Activated CD8-positive, alpha-beta memory T cell treated with anti-CD3 and anti-CD28 coated beads, Interleukin-2, amount 10 ng/mL, durations not matched to agents 7 days and 5 days (primary cell): ENCODE measurements at regions not wholly inside any gene's neighbourhood (a gene's known extent, or its start where the extent isn't known, plus 50 kb on each side); places are given as distances from the start of the nearest gene placed in this dataset.
"Not testable (repeated sequence)": the region's sequence is repeated elsewhere in the genome, so short reads cannot be mapped to it uniquely, and the experiment has no call there.

ENCODE experiments used
- ATAC-seq: fragments of 150-1000 bp; cut with Tn5 transposase; one replicate; pipeline ENCODE4 v1.10.0; 2021; ENCODE audit warnings: moderate library complexity
- CTCF ChIA-PET: fragments of 350-600 bp; sonication (Branson Sonifier 250); formaldehyde crosslinking; loops from one replicate; lab custom pipeline; 2021; ENCODE audit warnings: antibody characterized with exemption; lab: Charles Lee
- DNase-seq: peaks from one replicate; pipeline ENCODE4 v3.0.0-alpha.2; 2020
- H3K27ac Mint-ChIP-seq: one replicate; pipeline ENCODE4 v1.8.0; 2021; ENCODE audit warnings: mild to moderate bottlenecking, mixed read lengths
- H3K27me3 Mint-ChIP-seq: one replicate; pipeline ENCODE4 v1.8.0; 2021; ENCODE audit warnings: mixed read lengths
- H3K36me3 Mint-ChIP-seq: one replicate; pipeline ENCODE4 v1.8.0; 2021; ENCODE audit warnings: mild to moderate bottlenecking, mixed read lengths
- H3K4me1 Mint-ChIP-seq: one replicate; pipeline ENCODE4 v1.8.0; 2021; ENCODE audit warnings: mixed read lengths
- H3K4me3 Mint-ChIP-seq: one replicate; pipeline ENCODE4 v1.8.0; 2021; ENCODE audit warnings: mild to moderate bottlenecking, moderate library complexity, mixed read lengths
- H3K9me3 Mint-ChIP-seq: one replicate; pipeline ENCODE4 v1.8.0; 2022; ENCODE audit warnings: low read depth, mixed read lengths

- H3K36me3 Mint-ChIP-seq, H3K27ac Mint-ChIP-seq, ATAC-seq, H3K27me3 Mint-ChIP-seq, H3K9me3 Mint-ChIP-seq, H3K4me1 Mint-ChIP-seq, CTCF ChIA-PET, DNase-seq, H3K4me3 Mint-ChIP-seq: not testable (repeated sequence)
Measured at GRCh38 chr2:228755661-228756060, 515.4 kb downstream of the PID1 start.

- Mint-ChIP-seq H3K4me1 (no peaks in the 10 kb centered on the region), H3K27me3 (no peaks in the 10 kb centered on the region), H3K9me3 (no peaks in the 10 kb centered on the region), H3K4me3 (no peak overlapping the region), H3K27ac (no peak overlapping the region), H3K36me3 (no peaks in the 10 kb centered on the region)
- CTCF ChIA-PET, result no interaction called here
- no peak for ATAC-seq
- DNase-seq, result no peak
Measured at GRCh38 chr2:228747483-228747882, 523.6 kb downstream of the PID1 start.

- Mint-ChIP-seq H3K27ac (no peak overlapping the region), H3K4me3 (no peak overlapping the region), H3K9me3 (peaks cover 6% of the 10 kb centered on the region), H3K27me3 (no peaks in the 10 kb centered on the region), H3K4me1 (no peaks in the 10 kb centered on the region), H3K36me3 (no peaks in the 10 kb centered on the region)
- CTCF ChIA-PET, result no interaction called here
- DNase-seq (no peak), ATAC-seq (no peak)
Measured at GRCh38 chr2:228738671-228739380, 532.3 kb downstream of the PID1 start.

- H3K36me3 Mint-ChIP-seq, result no peaks in the 10 kb centered on the region
- no peaks in the 10 kb centered on the region for H3K27me3 Mint-ChIP-seq
- no peaks in the 10 kb centered on the region for H3K4me1 Mint-ChIP-seq
- DNase-seq, result no peak
- no peak overlapping the region for H3K27ac Mint-ChIP-seq
- H3K4me3 Mint-ChIP-seq, result no peak overlapping the region
- CTCF ChIA-PET, result no interaction called here
- ATAC-seq, result no peak
- H3K9me3 Mint-ChIP-seq, result peaks cover 4% of the 10 kb centered on the region
Measured at GRCh38 chr2:228735697-228736096, 535.4 kb downstream of the PID1 start.

- no peak overlapping the region for H3K4me3 Mint-ChIP-seq
- H3K27me3 Mint-ChIP-seq, result no peaks in the 10 kb centered on the region
- DNase-seq (no peak), ATAC-seq (no peak)
- peaks cover 3% of the 10 kb centered on the region for H3K9me3 Mint-ChIP-seq
- CTCF ChIA-PET, result no interaction called here
- no peak overlapping the region for H3K27ac Mint-ChIP-seq
- no peaks in the 10 kb centered on the region for H3K4me1 Mint-ChIP-seq
- no peaks in the 10 kb centered on the region for H3K36me3 Mint-ChIP-seq
Measured at GRCh38 chr2:228731517-228731916, 539.6 kb downstream of the PID1 start.

- Mint-ChIP-seq H3K4me3 (no peak overlapping the region), H3K4me1 (no peaks in the 10 kb centered on the region), H3K9me3 (peaks cover 3% of the 10 kb centered on the region), H3K27ac (no peak overlapping the region), H3K27me3 (no peaks in the 10 kb centered on the region), H3K36me3 (no peaks in the 10 kb centered on the region)
- ATAC-seq, result no peak
- CTCF ChIA-PET, result no interaction called here
- DNase-seq, result no peak
Measured at GRCh38 chr2:228728961-228729360, 542.1 kb downstream of the PID1 start.

- Mint-ChIP-seq H3K4me3 (no peak overlapping the region), H3K4me1 (no peaks in the 10 kb centered on the region), H3K27me3 (no peaks in the 10 kb centered on the region), H3K9me3 (peaks cover 5% of the 10 kb centered on the region), H3K36me3 (no peaks in the 10 kb centered on the region), H3K27ac (no peak overlapping the region)
- ATAC-seq (no peak), DNase-seq (no peak)
- CTCF ChIA-PET, result no interaction called here
Measured at GRCh38 chr2:228725031-228725430, 543.5 kb upstream of the SPHKAP start.

- DNase-seq (no peak), ATAC-seq (no peak)
- Mint-ChIP-seq H3K4me1 (no peaks in the 10 kb centered on the region), H3K4me3 (no peak overlapping the region), H3K36me3 (no peaks in the 10 kb centered on the region), H3K9me3 (peaks cover 3% of the 10 kb centered on the region), H3K27me3 (no peaks in the 10 kb centered on the region), H3K27ac (no peak overlapping the region)
- CTCF ChIA-PET, result no interaction called here
Measured at GRCh38 chr2:228723599-228723998, 542.1 kb upstream of the SPHKAP start.

GRCh38 chr2:228722311-228722710 is 540.8 kb upstream of the SPHKAP start:
- CTCF ChIA-PET, result no interaction called here
- Mint-ChIP-seq H3K27ac (no peak overlapping the region), H3K4me1 (no peaks in the 10 kb centered on the region), H3K9me3 (peaks cover 3% of the 10 kb centered on the region), H3K4me3 (no peak overlapping the region), H3K27me3 (no peaks in the 10 kb centered on the region), H3K36me3 (no peaks in the 10 kb centered on the region)
- DNase-seq, result no peak
- no peak for ATAC-seq

- ATAC-seq (no peak), DNase-seq (no peak)
- CTCF ChIA-PET, result no interaction called here
- Mint-ChIP-seq H3K9me3 (peaks cover 3% of the 10 kb centered on the region), H3K27me3 (no peaks in the 10 kb centered on the region), H3K27ac (no peak overlapping the region), H3K4me1 (no peaks in the 10 kb centered on the region), H3K36me3 (no peaks in the 10 kb centered on the region), H3K4me3 (no peak overlapping the region)
Measured at GRCh38 chr2:228720895-228721294, 539.4 kb upstream of the SPHKAP start.

GRCh38 chr2:228709788-228710371 is 528.4 kb upstream of the SPHKAP start:
- H3K36me3 Mint-ChIP-seq, result no peaks in the 10 kb centered on the region

GRCh38 chr2:228707846-228708245 is 526.4 kb upstream of the SPHKAP start:
- no peaks in the 10 kb centered on the region for H3K36me3 Mint-ChIP-seq
- no peaks in the 10 kb centered on the region for H3K27me3 Mint-ChIP-seq
- no peaks in the 10 kb centered on the region for H3K4me1 Mint-ChIP-seq
- no peak overlapping the region for H3K4me3 Mint-ChIP-seq
- ATAC-seq (no peak), DNase-seq (no peak)
- H3K27ac Mint-ChIP-seq, result no peak overlapping the region
- CTCF ChIA-PET, result no interaction called here
- peaks cover 2% of the 10 kb centered on the region for H3K9me3 Mint-ChIP-seq

More at GRCh38 chr2:228709788-228710371, 528.4 kb upstream of the SPHKAP start:
- no peaks in the 10 kb centered on the region for H3K9me3 Mint-ChIP-seq
- H3K4me3 Mint-ChIP-seq, result no peak overlapping the region
- no peak overlapping the region for H3K27ac Mint-ChIP-seq
- no peaks in the 10 kb centered on the region for H3K27me3 Mint-ChIP-seq
- CTCF ChIA-PET, result no interaction called here
- DNase-seq (no peak), ATAC-seq (no peak)
- H3K4me1 Mint-ChIP-seq, result no peaks in the 10 kb centered on the region

GRCh38 chr2:228705318-228705717 is 523.8 kb upstream of the SPHKAP start:
- ATAC-seq, result no peak
- Mint-ChIP-seq H3K27me3 (no peaks in the 10 kb centered on the region), H3K27ac (no peak overlapping the region), H3K4me1 (no peaks in the 10 kb centered on the region), H3K4me3 (no peak overlapping the region), H3K9me3 (peaks cover 2% of the 10 kb centered on the region), H3K36me3 (no peaks in the 10 kb centered on the region)
- no peak for DNase-seq
- CTCF ChIA-PET, result no interaction called here

GRCh38 chr2:228703152-228703551 is 521.7 kb upstream of the SPHKAP start:
- Mint-ChIP-seq H3K27ac (no peak overlapping the region), H3K27me3 (no peaks in the 10 kb centered on the region), H3K9me3 (peaks cover 2% of the 10 kb centered on the region), H3K4me1 (no peaks in the 10 kb centered on the region), H3K4me3 (no peak overlapping the region), H3K36me3 (no peaks in the 10 kb centered on the region)
- no peak for ATAC-seq
- CTCF ChIA-PET, result no interaction called here
- no peak for DNase-seq
